Brain microvascular endothelial cell (primary cell): ENCODE measurements at regions not wholly inside any gene's neighbourhood (a gene's known extent, or its start where the extent isn't known, plus 50 kb on each side); places are given as distances from the start of the nearest gene placed in this dataset.

Experiments used
- DNase-seq: peaks from one replicate; pipeline ENCODE4 v3.0.0-alpha.2; 2020
- H3K27ac ChIP-seq: fragments of 250-450 bp; sonication (Bioruptor Pico); 2 replicates; pipeline ENCODE4 v1.5.1; 2020; ENCODE audit warnings: mild to moderate bottlenecking, moderate library complexity
- H3K27me3 ChIP-seq: fragments of 250-450 bp; sonication (Bioruptor Pico); replicated peaks from 2 replicates; pipeline ENCODE4 v1.5.1; 2020; ENCODE audit warnings: mild to moderate bottlenecking
- H3K36me3 ChIP-seq: fragments of 250-450 bp; sonication (Bioruptor Pico); replicated peaks from 2 replicates; pipeline ENCODE4 v1.5.1; 2020; ENCODE audit warnings: mild to moderate bottlenecking
- H3K4me3 ChIP-seq: 2 replicates; pipeline ENCODE4 v1.5.1; 2011; ENCODE audit warnings: low read depth, mild to moderate bottlenecking, control low read depth, low read length, moderate library complexity
- CTCF ChIP-seq: IDR thresholded peaks from 2 replicates; pipeline ENCODE4 v1.5.1; 2011; ENCODE audit warnings: low read depth, mild to moderate bottlenecking, moderate library complexity, low read length, control low read depth, inconsistent platforms; ENCODE audit errors: missing control alignments
- in situ Hi-C: cut with HindIII; loops from 2 replicates; pipeline ENCODE4 v1.10.0; 2017; ENCODE audit warnings: low sequenced_read_pairs, low pct_ligation_motif_present

GRCh38 chr1:198830412-198830811 lies 191.6 kb downstream of the PTPRC start:
- no peaks in the 10 kb centered on the region for H3K27me3 ChIP-seq
- no peaks in the 10 kb centered on the region for H3K36me3 ChIP-seq
- in situ Hi-C loops, result no loop called here
- H3K27ac ChIP-seq, result no peak overlapping the region
- H3K4me3 ChIP-seq, result no peak overlapping the region
- no peak for TF ChIP-seq CTCF
- DNase-seq, result no peak

GRCh38 chr1:198833706-198834503 lies 195.1 kb downstream of the PTPRC start:
- no peak for TF ChIP-seq CTCF
- in situ Hi-C loops, result no loop called here

GRCh38 chr1:198837278-198838021 lies 198.6 kb downstream of the PTPRC start:
- peaks cover 6% of the 10 kb centered on the region for H3K36me3 ChIP-seq
- H3K4me3 ChIP-seq, result no peak overlapping the region
- H3K27ac ChIP-seq, result no peak overlapping the region
- no peaks in the 10 kb centered on the region for H3K27me3 ChIP-seq
- in situ Hi-C loops, result no loop called here
- no peak for DNase-seq
- TF ChIP-seq CTCF, result no peak

More at GRCh38 chr1:198833706-198834503, 195.1 kb downstream of the PTPRC start:
- Histone ChIP-seq H3K36me3 (no peaks in the 10 kb centered on the region), H3K27ac (no peak overlapping the region), H3K27me3 (no peaks in the 10 kb centered on the region), H3K4me3 (no peak overlapping the region)
- no peak for DNase-seq

- no peaks in the 10 kb centered on the region for H3K27me3 ChIP-seq
- DNase-seq, result no peak
- in situ Hi-C loops, result no loop called here
- no peak for TF ChIP-seq CTCF
- H3K27ac ChIP-seq, result no peak overlapping the region
- H3K4me3 ChIP-seq, result no peak overlapping the region
- peaks cover 11% of the 10 kb centered on the region for H3K36me3 ChIP-seq
Observed at GRCh38 chr1:198838022-198838342, 199.1 kb downstream of the PTPRC start.

GRCh38 chr1:198841477-198841876 lies 202.6 kb downstream of the PTPRC start:
- TF ChIP-seq CTCF, result no peak
- H3K4me3 ChIP-seq, result no peak overlapping the region
- in situ Hi-C loops, result no loop called here
- no peak overlapping the region for H3K27ac ChIP-seq
- no peak for DNase-seq
- H3K27me3 ChIP-seq, result no peaks in the 10 kb centered on the region
- peaks cover 28% of the 10 kb centered on the region for H3K36me3 ChIP-seq
